Prostate gland (tissue), 2 donors: ENCODE measurements at regions not wholly inside any gene's neighbourhood (a gene's known extent, or its start where the extent isn't known, plus 50 kb on each side); places are given as distances from the start of the nearest gene placed in this dataset.

Source experiments
- POLR2A ChIP-seq: fragments of 450-650 bp; IDR thresholded peaks from one replicate; pipeline ENCODE4 v1.6.1; 2016; ENCODE audit warnings: antibody characterized with exemption, mild to moderate bottlenecking
- POLR2AphosphoS5 ChIP-seq: sonication (generic); formaldehyde crosslinking; IDR thresholded peaks from one replicate; pipeline ENCODE4 v1.6.1; 2017; ENCODE audit warnings: antibody characterized with exemption
- TF ChIP-seq, protein P1 (sequence below), 4 experiments: fragments of 200-600 bp in 2 of 4; fragments of 450-650 bp in 2 of 4; sonication (generic) in 2 of 4; IDR thresholded peaks; 1 replicate in 3 of 4; 2 replicates in 1 of 4; pipeline ENCODE4 v1.5.1; 2016 to 2019; ENCODE audit warnings: antibody characterized with exemption in 4 of 4, mild to moderate bottlenecking in 2 of 4, moderate library complexity in 2 of 4

DNA sequence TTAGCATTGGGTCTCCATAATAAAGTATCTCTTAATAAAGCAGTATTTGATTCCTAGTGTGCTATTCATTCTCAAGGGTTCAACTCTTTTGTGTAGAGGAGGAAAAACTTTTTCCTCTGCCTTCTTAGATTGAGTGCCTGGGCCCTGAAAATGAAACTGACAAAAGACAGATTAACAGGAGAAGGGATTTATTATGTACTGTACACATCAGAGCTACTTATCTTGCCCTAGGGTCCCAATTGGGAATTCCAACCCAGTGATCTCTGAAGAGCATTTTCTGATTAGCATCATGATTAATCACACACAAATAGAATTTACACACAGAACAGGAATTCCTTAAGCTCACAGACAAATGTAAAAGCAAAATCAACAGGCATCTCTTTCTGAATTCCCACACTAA is 128.9 kb downstream of the CD164 start:
- TF ChIP-seq, protein P1, sequence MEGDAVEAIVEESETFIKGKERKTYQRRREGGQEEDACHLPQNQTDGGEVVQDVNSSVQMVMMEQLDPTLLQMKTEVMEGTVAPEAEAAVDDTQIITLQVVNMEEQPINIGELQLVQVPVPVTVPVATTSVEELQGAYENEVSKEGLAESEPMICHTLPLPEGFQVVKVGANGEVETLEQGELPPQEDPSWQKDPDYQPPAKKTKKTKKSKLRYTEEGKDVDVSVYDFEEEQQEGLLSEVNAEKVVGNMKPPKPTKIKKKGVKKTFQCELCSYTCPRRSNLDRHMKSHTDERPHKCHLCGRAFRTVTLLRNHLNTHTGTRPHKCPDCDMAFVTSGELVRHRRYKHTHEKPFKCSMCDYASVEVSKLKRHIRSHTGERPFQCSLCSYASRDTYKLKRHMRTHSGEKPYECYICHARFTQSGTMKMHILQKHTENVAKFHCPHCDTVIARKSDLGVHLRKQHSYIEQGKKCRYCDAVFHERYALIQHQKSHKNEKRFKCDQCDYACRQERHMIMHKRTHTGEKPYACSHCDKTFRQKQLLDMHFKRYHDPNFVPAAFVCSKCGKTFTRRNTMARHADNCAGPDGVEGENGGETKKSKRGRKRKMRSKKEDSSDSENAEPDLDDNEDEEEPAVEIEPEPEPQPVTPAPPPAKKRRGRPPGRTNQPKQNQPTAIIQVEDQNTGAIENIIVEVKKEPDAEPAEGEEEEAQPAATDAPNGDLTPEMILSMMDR (IDR thresholded peaks at IDR 0.05), result no peak
- TF ChIP-seq POLR2A, result no peak
- TF ChIP-seq POLR2AphosphoS5, result no peak
